B cell (primary cell): ENCODE measurements at regions not wholly inside any gene's neighbourhood (a gene's known extent, or its start where the extent isn't known, plus 50 kb on each side); places are given as distances from the start of the nearest gene placed in this dataset.

ENCODE experiments used
- ATAC-seq: fragments of 200-7000 bp; cut with Tn5 transposase; one replicate; pipeline ENCODE4 v1.10.0; 2021; ENCODE audit warnings: low read depth, mild to moderate bottlenecking, moderate number of reproducible peaks, moderate library complexity
- CTCF ChIA-PET: fragments of 350-600 bp; sonication (Branson Sonifier 250); formaldehyde crosslinking; loops from one replicate; lab custom pipeline; 2021; ENCODE audit warnings: antibody characterized with exemption, inconsistent platforms; lab: Charles Lee
- POLR2A ChIA-PET: fragments of 350-600 bp; sonication (Branson Sonifier 250); formaldehyde crosslinking; loops from one replicate; lab custom pipeline; 2021; ENCODE audit warnings: antibody characterized with exemption; lab: Charles Lee
- DNase-seq: peaks from one replicate; pipeline ENCODE4 v3.0.0; 2013
- H2AFZ ChIP-seq: 2 replicates; pipeline ENCODE4 v1.6.1; 2012; ENCODE audit warnings: mild to moderate bottlenecking, low read depth, low read length; ENCODE audit not compliant: insufficient read depth, poor library complexity, severe bottlenecking
- H3K27ac ChIP-seq, 2 donors: 1 replicate in 1 of 2; 2 replicates in 1 of 2; pipeline ENCODE4 v1.5.1; 2012 to 2013; ENCODE audit warnings: low read length in 2 of 2, mild to moderate bottlenecking in 2 of 2, moderate library complexity in 1 of 2
- H3K27me3 ChIP-seq, 4 experiments: fragments of 200-600 bp in 1 of 4; sonication (generic) in 1 of 4; replicated peaks in 1 of 4; 1 replicate in 2 of 4; 2 replicates in 2 of 4; pipeline versions ENCODE4 v1.6.1 to v1.7.0; 2013 to 2016; ENCODE audit warnings: low read length in 3 of 4, mild to moderate bottlenecking in 2 of 4, mixed read lengths in 1 of 4, moderate library complexity in 1 of 4; ENCODE audit not compliant: insufficient read depth in 4 of 4, control insufficient read depth in 3 of 4; ENCODE audit errors: control extremely low read depth in 1 of 4
- H3K36me3 ChIP-seq, 2 experiments: replicated peaks in 1 of 2; 1 replicate in 1 of 2; 2 replicates in 1 of 2; pipeline versions ENCODE4 v1.6.1 to v1.7.1; 2013; ENCODE audit warnings: low read length in 1 of 2; ENCODE audit not compliant: insufficient read depth in 2 of 2, control insufficient read depth in 1 of 2; ENCODE audit errors: control extremely low read depth in 1 of 2, extremely low read depth in 1 of 2
- H3K4me1 ChIP-seq, 2 donors: fragments of 200-600 bp in 1 of 2; sonication (generic) in 1 of 2; 1 replicate in 1 of 2; 2 replicates in 1 of 2; pipeline versions ENCODE4 v1.5.1 to v1.6.1; 2013 to 2017; ENCODE audit warnings: low read length in 2 of 2; ENCODE audit not compliant: control insufficient read depth in 2 of 2, insufficient read depth in 2 of 2
- H3K4me2 ChIP-seq: replicated peaks from 2 replicates; pipeline ENCODE3; 2012; ENCODE audit warnings: mild to moderate bottlenecking, low read depth, low read length; ENCODE audit not compliant: poor library complexity, severe bottlenecking
- H3K4me3 ChIP-seq, 5 experiments: fragments of 200-600 bp in 1 of 5; sonication (generic) in 1 of 5; 1 replicate in 3 of 5; 2 replicates in 2 of 5; pipeline versions ENCODE4 v1.5.1 to v1.7.0; 2011 to 2016; ENCODE audit warnings: low read length in 4 of 5, mild to moderate bottlenecking in 4 of 5, low read depth in 2 of 5, control low read depth in 1 of 5, moderate library complexity in 1 of 5; ENCODE audit not compliant: insufficient read depth in 1 of 5; ENCODE audit errors: control extremely low read depth in 1 of 5, extremely low read depth in 1 of 5
- H3K79me2 ChIP-seq: fragments of 200-600 bp; sonication (generic); one replicate; pipeline ENCODE4 v1.6.0; 2016; ENCODE audit warnings: low read length; ENCODE audit not compliant: control insufficient read depth, insufficient read depth
- H3K9ac ChIP-seq: fragments of 200-600 bp; sonication (generic); 2 replicates; pipeline ENCODE4 v1.6.1; 2017; ENCODE audit warnings: mild to moderate bottlenecking, low read length, moderate library complexity
- H3K9me3 ChIP-seq, 3 donors: one replicate each; pipeline versions ENCODE4 v1.6.1 to v1.7.1; 2013; ENCODE audit warnings: low read length in 2 of 3; ENCODE audit not compliant: control insufficient read depth in 2 of 3, insufficient read depth in 1 of 3; ENCODE audit errors: control extremely low read depth in 1 of 3
- H4K20me1 ChIP-seq: 2 replicates; pipeline ENCODE4 v1.6.0; 2012; ENCODE audit warnings: mild to moderate bottlenecking, low read length; ENCODE audit not compliant: insufficient read depth, control insufficient read depth, poor library complexity, severe bottlenecking
- H3K27ac Mint-ChIP-seq: one replicate; pipeline ENCODE4 v1.8.0; 2021; ENCODE audit warnings: mixed read lengths
- H3K27me3 Mint-ChIP-seq: one replicate; pipeline ENCODE4 v1.8.0; 2021; ENCODE audit warnings: mixed read lengths
- H3K4me1 Mint-ChIP-seq: one replicate; pipeline ENCODE4 v1.8.0; 2021; ENCODE audit warnings: mixed read lengths
- H3K4me3 Mint-ChIP-seq: one replicate; pipeline ENCODE4 v1.8.0; 2021; ENCODE audit warnings: mixed read lengths
- H3K9me3 Mint-ChIP-seq: one replicate; pipeline ENCODE4 v1.8.0; 2022; ENCODE audit warnings: mixed read lengths; ENCODE audit not compliant: insufficient read depth
- CTCF ChIP-seq: fragments of 200-600 bp; IDR thresholded peaks from one replicate; pipeline ENCODE4 v1.8.0; 2022; ENCODE audit warnings: antibody characterized with exemption, mild to moderate bottlenecking
- EZH2 ChIP-seq: IDR thresholded peaks from 2 replicates; pipeline ENCODE4 v1.6.1; 2012; ENCODE audit warnings: borderline replicate concordance, low read depth, mild to moderate bottlenecking, moderate library complexity, low read length; ENCODE audit not compliant: insufficient read depth, poor library complexity, severe bottlenecking
- WGBS: methylation state at CpG from one replicate; pipeline ENCODE4 v1.1.5; 2013; ENCODE audit warnings: missing lambda C conversion rate; ENCODE audit not compliant: insufficient coverage; 5-methylcytosine and 5-hydroxymethylcytosine counted together
- intact Hi-C: fragments of 100-400 bp; cut with micrococcal nuclease; formaldehyde crosslinking; loops from one replicate; pipeline ENCODE4 v1.10.0; 2022

- H2AFZ ChIP-seq = no peak overlapping the region
- DNase-seq (no peak), ATAC-seq (no peak)
- no peak overlapping the region for H3K4me3 ChIP-seq
- H3K27me3 ChIP-seq = peaks cover 0 to 4% (median 1%) of the 10 kb centered on the region in 4 experiments
- ChIA-PET POLR2A (no interaction called here), CTCF (no interaction called here)
- H3K79me2 ChIP-seq = no peaks in the 10 kb centered on the region
- no peak overlapping the region for H3K4me3 Mint-ChIP-seq
- H3K4me1 Mint-ChIP-seq = no peaks in the 10 kb centered on the region
- intact Hi-C loops = no loop called here
- H3K27ac Mint-ChIP-seq = no peak overlapping the region
- no peak overlapping the region for H3K9ac ChIP-seq
- H4K20me1 ChIP-seq = no peaks in the 10 kb centered on the region
- 100% methylated on average over 3 of the region's 4 CpGs for WGBS
- no peaks in the 10 kb centered on the region for H3K36me3 ChIP-seq
- no peak overlapping the region for H3K27ac ChIP-seq
- peaks cover 23% of the 10 kb centered on the region for H3K27me3 Mint-ChIP-seq
- no peak for TF ChIP-seq CTCF
- TF ChIP-seq EZH2 = no peak
- no peaks in the 10 kb centered on the region for H3K9me3 Mint-ChIP-seq
- no peak overlapping the region for H3K4me2 ChIP-seq
- peaks cover 0 to 2% (median 0%) of the 10 kb centered on the region in 3 donors for H3K9me3 ChIP-seq
- H3K4me1 ChIP-seq = no peaks in the 10 kb centered on the region
Measured at GRCh38 chr20:57897891-57898290, 188.1 kb upstream of the PMEPA1 start.

- ChIA-PET CTCF (no interaction called here), POLR2A (no interaction called here)
- DNase-seq = no peak
- ATAC-seq = no peak
- no peaks in the 10 kb centered on the region for H3K79me2 ChIP-seq
- H3K27ac ChIP-seq = no peak overlapping the region
- Mint-ChIP-seq H3K9me3 (no peaks in the 10 kb centered on the region), H3K4me3 (no peak overlapping the region), H3K4me1 (no peaks in the 10 kb centered on the region), H3K27ac (no peak overlapping the region), H3K27me3 (peaks cover 27% of the 10 kb centered on the region)
- H2AFZ ChIP-seq = no peak overlapping the region
- H3K27me3 ChIP-seq = peaks cover 0 to 6% (median 2%) of the 10 kb centered on the region in 4 experiments
- no peaks in the 10 kb centered on the region for H3K36me3 ChIP-seq
- peaks cover 0 to 2% (median 0%) of the 10 kb centered on the region in 3 donors for H3K9me3 ChIP-seq
- H3K4me1 ChIP-seq = no peaks in the 10 kb centered on the region
- whole genome bisulfite sequencing = 92% methylated on average over 6 of the region's 18 CpGs
- no peak overlapping the region for H3K4me2 ChIP-seq
- no peak overlapping the region for H3K4me3 ChIP-seq
- intact Hi-C loops = no loop called here
- no peak overlapping the region for H3K9ac ChIP-seq
- TF ChIP-seq EZH2 (no peak), CTCF (no peak)
- no peaks in the 10 kb centered on the region for H4K20me1 ChIP-seq
Measured at GRCh38 chr20:57897156-57897874, 187.5 kb upstream of the PMEPA1 start.
